ENCODE measurements at regions not wholly inside any gene's neighbourhood (a gene's known extent, or its start where the extent isn't known, plus 50 kb on each side); places are given as distances from the start of the nearest gene placed in this dataset.

- no peak overlapping the region for H3K4me3 ChIP-seq (ENCODE audit: low read length, poor library complexity, severe bottlenecking)
- no peaks in the 10 kb centered on the region for H3K27me3 ChIP-seq (ENCODE audit: insufficient read depth, low read length, poor library complexity, severe bottlenecking)
Observed at GRCh38 chr7:86002858-86003257, 640.9 kb upstream of the GRM3 start.

GRCh38 chr7:85997515-85997914 lies 646.2 kb upstream of the GRM3 start:
- Histone ChIP-seq H3K79me2 (ENCODE audit: insufficient read depth, low read length) (no peaks in the 10 kb centered on the region), H3K4me3 (ENCODE audit: low read length, poor library complexity, severe bottlenecking) (no peak overlapping the region), H2AFZ (ENCODE audit: low read length) (no peak overlapping the region), H3K4me2 (ENCODE audit: low read depth, low read length, poor library complexity, severe bottlenecking) (no peak overlapping the region), H3K27me3 (ENCODE audit: insufficient read depth, low read length, poor library complexity, severe bottlenecking) (no peaks in the 10 kb centered on the region), H3K9me3 (ENCODE audit: insufficient read depth, low read depth, low read length) (no peaks in the 10 kb centered on the region), H3K9ac (ENCODE audit: low read depth, low read length, poor library complexity, severe bottlenecking) (no peak overlapping the region), H4K20me1 (ENCODE audit: insufficient read depth, low read length, poor library complexity, severe bottlenecking) (no peaks in the 10 kb centered on the region), H3K4me1 (ENCODE audit: insufficient read depth, low read length, poor library complexity, severe bottlenecking) (no peaks in the 10 kb centered on the region), H3K36me3 (ENCODE audit: insufficient read depth, low read length) (no peaks in the 10 kb centered on the region), H3F3A (ENCODE audit: low read depth) (no peaks in the 10 kb centered on the region), H3K9me2 (replicated peaks; ENCODE audit: low read depth, low read length) (no peaks in the 10 kb centered on the region)
- TF ChIP-seq EZH2phosphoT487 (IDR thresholded peaks at IDR 0.05; ENCODE audit: borderline replicate concordance) (no peak), CTCF (conservative IDR thresholded peaks at IDR 0.05; ENCODE audit: low read length) (no peak)

More at GRCh38 chr7:86002858-86003257, 640.9 kb upstream of the GRM3 start:
- Histone ChIP-seq H3K4me1 (ENCODE audit: insufficient read depth, low read length, poor library complexity, severe bottlenecking) (no peaks in the 10 kb centered on the region), H3K9me2 (replicated peaks; ENCODE audit: low read depth, low read length) (no peaks in the 10 kb centered on the region), H4K20me1 (ENCODE audit: insufficient read depth, low read length, poor library complexity, severe bottlenecking) (no peaks in the 10 kb centered on the region), H3K9ac (ENCODE audit: low read depth, low read length, poor library complexity, severe bottlenecking) (no peak overlapping the region), H2AFZ (ENCODE audit: low read length) (no peak overlapping the region), H3K36me3 (ENCODE audit: insufficient read depth, low read length) (no peaks in the 10 kb centered on the region), H3K4me2 (ENCODE audit: low read depth, low read length, poor library complexity, severe bottlenecking) (no peak overlapping the region), H3K9me3 (ENCODE audit: insufficient read depth, low read depth, low read length) (no peaks in the 10 kb centered on the region), H3F3A (ENCODE audit: low read depth) (no peaks in the 10 kb centered on the region), H3K79me2 (ENCODE audit: insufficient read depth, low read length) (no peaks in the 10 kb centered on the region)
- TF ChIP-seq EZH2phosphoT487 (IDR thresholded peaks at IDR 0.05; ENCODE audit: borderline replicate concordance) (no peak), CTCF (conservative IDR thresholded peaks at IDR 0.05; ENCODE audit: low read length) (no peak)

- Histone ChIP-seq H3K27me3 (ENCODE audit: insufficient read depth, low read length, poor library complexity, severe bottlenecking) (no peaks in the 10 kb centered on the region), H3K4me3 (ENCODE audit: low read length, poor library complexity, severe bottlenecking) (no peak overlapping the region), H3K79me2 (ENCODE audit: insufficient read depth, low read length) (no peaks in the 10 kb centered on the region), H2AFZ (ENCODE audit: low read length) (no peak overlapping the region), H3F3A (ENCODE audit: low read depth) (no peaks in the 10 kb centered on the region), H3K4me1 (ENCODE audit: insufficient read depth, low read length, poor library complexity, severe bottlenecking) (no peaks in the 10 kb centered on the region), H3K4me2 (ENCODE audit: low read depth, low read length, poor library complexity, severe bottlenecking) (no peak overlapping the region), H3K9me2 (replicated peaks; ENCODE audit: low read depth, low read length) (no peaks in the 10 kb centered on the region), H4K20me1 (ENCODE audit: insufficient read depth, low read length, poor library complexity, severe bottlenecking) (no peaks in the 10 kb centered on the region), H3K9ac (ENCODE audit: low read depth, low read length, poor library complexity, severe bottlenecking) (no peak overlapping the region), H3K36me3 (ENCODE audit: insufficient read depth, low read length) (no peaks in the 10 kb centered on the region), H3K9me3 (ENCODE audit: insufficient read depth, low read depth, low read length) (no peaks in the 10 kb centered on the region)
- TF ChIP-seq CTCF (conservative IDR thresholded peaks at IDR 0.05; ENCODE audit: low read length) (no peak), EZH2phosphoT487 (IDR thresholded peaks at IDR 0.05; ENCODE audit: borderline replicate concordance) (no peak)
Observed at GRCh38 chr7:85995101-85995500, 648.6 kb upstream of the GRM3 start.

Measured in Loucy (cell line).